ENCODE measurements at regions not wholly inside any gene's neighbourhood (a gene's known extent, or its start where the extent isn't known, plus 50 kb on each side); places are given as distances from the start of the nearest gene placed in this dataset.
"Not testable (repeated sequence)": the region's sequence is repeated elsewhere in the genome, so short reads cannot be mapped to it uniquely, and the experiment has no call there.

DNA sequence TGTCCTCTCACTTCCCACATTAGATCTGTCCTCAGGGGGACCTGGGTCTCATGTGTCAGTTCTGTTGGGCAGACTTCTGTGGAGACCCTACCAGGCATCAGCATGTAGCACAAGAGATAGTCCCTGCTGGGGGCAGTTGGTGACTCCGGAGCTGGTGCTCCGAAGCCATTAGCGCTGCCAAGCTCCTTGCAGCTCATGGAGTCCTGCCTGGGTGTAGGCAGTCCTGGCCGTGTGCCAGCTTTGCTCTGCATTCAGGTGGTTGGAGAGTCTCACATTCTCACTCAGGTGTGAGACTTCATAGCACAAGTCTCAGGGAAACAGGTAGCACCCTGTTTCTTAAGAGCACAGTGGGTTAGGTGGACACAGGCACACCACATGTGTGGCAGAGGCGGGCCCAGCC, 202.3 kb downstream of the LIPI start:
- DNase-seq (ENCODE audit: low spot score), result not testable (repeated sequence)

DNA sequence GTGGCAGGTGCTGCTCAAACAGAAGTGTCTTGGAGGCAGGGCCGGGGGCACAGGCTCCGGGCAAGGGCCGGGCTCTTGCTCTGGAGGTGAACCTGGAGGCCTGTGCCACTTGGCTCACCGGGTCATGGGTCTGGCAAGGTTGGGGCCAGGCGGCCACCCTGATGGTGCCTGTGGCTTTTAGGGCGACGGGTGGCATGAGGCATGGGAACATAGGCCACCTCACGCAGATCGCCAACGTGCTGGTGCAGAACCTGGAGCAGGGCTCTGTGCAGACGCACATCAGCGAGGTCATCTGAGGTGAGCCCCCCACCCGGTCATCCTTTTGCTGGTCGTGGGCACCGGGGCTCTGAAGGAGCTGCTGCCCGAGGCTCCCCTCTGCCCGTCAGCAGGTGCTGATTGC, 202.7 kb downstream of the LIPI start:
- not testable (repeated sequence) for DNase-seq (ENCODE audit: low spot score)

DNA sequence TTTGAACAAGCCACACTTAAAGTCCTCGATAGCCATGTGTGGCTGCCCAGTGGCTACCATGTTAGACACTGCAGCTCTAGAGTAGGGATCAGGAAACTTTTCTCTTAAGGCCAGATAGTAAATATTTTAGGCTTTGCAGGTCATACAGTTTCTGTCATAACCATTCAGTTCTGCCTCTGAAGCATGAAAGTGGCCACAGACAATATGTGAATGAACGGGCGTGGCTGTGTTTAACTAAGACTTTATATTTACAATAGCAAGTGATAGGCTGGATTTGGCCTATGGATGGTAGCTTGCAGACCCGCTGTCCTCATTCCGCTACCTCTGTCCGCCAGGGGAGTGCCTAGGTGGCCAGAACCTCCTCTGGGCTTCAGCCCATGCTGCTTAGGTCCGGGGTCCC, 204.6 kb downstream of the LIPI start:
- DNase-seq (ENCODE audit: low spot score), result not testable (repeated sequence)

DNA sequence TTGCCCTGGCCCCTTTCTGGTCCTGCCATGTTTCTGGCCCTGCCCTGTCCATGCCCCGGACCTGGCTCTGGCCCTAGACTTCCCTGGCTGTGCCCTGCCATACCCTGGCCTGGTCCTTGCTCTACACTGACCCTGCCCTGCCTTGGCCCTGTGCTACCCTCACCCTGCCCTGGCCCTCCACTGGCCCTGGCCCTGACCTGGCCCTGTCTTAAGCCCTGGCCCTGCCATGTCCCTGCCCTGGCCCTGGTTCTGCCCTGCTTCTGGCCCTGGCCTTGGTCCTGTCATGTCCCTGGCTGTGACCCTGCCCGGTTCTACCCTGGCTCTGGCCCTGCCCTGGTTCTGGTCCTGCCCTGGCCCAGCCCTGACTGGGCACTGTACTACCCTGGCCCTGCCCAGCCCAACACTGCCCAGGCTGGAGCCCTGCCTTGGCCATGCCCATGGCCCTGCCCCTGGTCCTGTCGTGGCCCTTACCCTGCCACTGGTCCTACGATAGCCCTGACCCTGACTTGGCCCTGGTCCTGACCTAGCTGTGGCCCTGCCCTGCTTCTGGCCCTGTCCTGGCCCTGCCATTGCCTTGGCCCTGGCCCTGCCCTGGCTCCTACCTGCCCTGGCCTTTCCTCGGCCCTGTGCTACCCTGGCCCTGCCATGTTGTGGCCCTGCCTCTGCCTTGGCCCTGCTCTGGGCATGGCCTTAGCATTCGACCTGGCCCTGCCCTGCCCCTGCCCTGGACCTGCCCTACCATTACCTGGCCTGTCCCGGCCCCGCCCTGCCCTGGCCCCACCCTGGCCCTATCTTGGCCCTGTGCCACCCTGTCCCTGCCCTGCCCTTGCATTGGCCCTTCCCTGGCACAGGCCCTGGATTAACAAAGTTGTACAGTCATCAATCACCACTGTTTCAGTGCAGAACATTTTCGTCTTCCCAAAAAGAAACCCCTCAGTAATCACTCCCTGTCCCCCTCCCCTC, 223.5 kb downstream of the LIPI start:
- not testable (repeated sequence) for DNase-seq (ENCODE audit: low spot score)

DNA sequence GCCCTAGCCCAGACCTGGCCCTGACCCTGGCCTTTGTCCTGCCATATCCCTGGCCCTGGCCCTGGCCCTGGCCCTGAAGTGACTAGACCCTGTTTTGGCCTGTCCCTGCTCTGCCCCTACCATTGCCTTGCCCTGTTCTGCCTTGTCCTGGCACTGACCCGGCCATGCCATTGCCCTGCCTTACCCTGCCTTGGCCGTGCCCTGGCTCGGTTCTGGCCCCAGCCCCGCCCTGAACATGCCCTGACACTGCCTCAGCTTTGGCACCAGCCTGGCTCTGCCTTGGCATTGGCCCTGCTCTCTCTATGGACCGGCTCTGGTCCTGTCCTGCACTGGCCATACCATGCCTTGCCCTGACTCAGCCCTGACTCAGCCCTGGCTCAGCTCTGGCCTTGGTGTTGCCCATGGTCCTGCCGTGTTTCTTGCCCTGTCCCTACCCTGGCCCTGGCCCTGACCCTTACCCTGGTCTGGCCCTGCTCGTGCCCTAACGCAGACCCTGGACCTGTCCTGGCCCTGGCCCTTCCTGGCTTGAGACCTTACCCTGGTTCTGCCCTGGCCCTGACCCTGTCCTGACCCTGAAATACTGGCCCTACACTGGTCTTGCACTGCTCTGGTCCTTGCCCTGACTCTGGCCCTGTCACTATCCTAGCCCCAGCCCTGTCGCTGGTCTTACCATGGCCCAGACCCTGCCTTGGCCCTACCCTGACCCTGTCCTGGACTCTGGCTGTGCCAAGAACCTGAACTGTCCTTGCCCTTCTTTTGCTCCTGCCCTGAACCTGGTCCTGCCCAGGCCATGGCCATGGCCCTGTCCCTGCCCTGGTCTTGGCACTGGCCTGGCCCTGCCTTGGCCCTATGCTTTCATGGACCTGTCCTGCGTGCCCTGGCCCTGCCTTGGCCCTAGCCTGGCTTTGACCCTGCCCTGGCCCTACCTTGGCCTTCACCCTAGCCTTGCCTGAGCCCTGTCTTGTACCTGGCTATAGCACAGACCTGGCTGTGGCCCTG, 224.6 kb downstream of the LIPI start:
- not testable (repeated sequence) for DNase-seq (ENCODE audit: low spot score)

DNA sequence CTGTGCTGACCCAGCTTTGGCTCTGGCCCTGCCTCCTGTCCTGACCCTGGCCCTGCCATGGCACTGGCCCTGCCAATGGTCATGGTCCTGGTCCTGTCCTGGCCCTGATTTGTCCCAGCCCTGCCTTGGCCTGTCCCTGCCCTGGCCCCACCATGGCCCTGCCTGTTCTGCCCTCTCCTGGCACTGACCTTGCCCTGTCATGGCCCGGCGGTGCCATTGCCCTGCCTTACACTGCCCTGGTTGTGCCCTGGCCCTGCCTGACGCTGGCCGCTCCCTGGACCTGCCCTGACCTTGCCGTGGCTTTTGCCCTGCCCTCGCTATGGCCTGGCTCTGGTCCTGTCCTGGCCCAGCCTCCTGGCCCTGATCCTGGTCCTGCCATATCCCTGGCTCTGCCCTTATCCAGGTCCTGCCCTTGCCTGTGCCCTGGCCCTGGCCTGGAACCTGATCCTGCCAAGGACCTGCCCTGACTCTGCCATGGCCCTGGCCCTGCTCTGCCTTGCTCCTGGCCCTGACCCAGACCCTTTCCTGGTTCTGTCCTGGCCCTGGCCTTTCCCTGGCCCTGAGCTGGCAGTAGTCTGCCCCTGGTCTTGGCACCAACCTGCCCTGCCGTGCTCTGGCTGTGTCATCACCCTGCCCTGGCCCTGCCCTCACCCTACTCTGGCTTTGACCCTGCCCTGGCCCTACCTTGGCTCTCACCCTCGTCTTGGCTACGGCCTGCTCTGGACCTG, 225.5 kb downstream of the LIPI start:
- DNase-seq (ENCODE audit: low spot score), result not testable (repeated sequence)

DNA sequence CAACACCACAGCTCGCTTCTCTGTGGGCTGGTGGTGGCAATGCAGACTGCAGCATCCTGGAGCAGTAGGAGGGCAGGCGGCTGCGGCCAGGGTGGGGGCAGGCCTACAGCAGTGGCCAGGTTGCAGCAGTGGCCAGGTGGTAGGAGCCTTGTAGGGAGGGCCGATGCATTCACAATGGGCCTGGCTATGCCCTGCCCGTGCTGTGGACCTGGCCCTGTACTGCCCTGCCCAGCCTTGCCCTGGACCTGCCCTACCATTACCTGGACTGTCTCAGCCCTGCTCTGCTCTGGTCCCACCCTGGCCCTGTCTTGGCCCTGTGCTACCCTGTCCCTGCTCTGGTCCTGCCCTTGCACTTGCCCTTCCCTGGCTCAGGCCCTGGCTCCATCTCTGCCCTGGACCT, 226.0 kb downstream of the LIPI start:
- DNase-seq (ENCODE audit: low spot score), result not testable (repeated sequence)

DNA sequence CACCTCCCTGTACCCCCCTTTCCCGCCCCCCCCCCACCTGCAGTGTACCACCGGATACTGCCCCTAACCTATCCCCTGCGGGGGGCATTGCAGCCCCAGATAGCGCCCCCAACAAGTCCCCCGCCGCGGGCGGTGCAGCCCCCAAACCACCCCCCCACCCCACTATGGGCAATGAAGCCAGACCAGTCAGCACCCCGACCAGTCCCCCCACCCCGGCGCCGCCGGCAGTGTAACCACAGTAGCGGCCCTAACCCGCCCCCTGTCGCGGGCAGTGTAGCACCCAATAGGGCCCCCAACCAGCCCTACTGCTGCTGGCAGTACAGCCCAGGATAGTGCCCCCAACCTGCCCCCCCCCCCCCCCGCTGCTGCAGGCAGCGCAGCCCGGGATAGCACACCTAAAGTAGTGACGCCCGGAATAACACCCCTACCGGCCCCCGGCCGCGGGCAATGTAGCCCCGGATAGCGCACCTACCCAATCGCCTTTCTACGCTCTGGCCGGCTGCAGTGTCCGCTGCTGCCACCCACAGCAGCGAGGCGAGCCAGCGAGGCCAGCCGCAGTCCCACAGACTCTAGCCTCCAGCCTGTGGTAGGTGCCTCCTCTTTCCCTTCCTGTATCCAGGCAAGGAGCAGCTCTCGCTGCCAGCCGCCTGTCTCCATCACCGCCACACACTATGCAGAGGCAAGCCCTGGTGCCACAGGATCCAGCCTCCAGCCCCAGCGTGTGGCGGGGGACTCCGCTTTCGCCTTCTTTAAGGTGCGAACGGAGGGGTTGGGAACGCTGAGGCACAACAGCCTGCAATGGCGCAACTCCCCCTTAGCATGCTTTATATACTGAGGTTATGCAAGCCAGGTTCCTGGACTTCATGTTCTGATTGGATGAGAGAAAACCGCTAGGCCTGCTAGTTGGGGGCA, 229.3 kb downstream of the LIPI start:
- not testable (repeated sequence) for DNase-seq (ENCODE audit: low spot score)

DNA sequence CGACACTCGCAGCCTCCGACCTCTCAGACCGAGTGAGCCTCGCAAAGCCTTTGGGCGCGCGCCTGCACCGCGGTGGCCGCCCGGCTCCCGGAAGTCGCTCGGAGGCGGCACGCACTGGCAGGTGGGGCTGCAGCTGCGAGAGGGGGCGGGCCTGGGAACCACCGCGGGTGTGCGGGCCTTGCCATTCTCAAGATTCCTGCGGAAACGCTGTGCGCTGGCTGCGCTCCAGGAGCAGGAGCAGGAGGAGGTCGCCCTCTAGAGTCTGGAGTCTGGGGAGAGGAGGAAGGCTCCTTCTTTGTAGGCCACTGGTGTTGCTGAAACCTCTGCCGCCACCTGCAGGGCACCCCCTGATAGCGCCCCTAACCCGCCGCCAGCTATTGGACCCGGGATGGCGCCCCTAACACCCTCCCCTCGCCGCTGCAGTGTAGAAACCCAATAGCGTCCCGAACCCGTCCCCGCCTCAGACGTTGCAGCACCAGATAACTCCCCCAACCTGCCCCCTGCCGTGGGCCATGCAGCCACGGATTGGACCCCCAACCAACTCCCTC, 230.6 kb downstream of the LIPI start:
- DNase-seq (ENCODE audit: low spot score), result not testable (repeated sequence)

DNA sequence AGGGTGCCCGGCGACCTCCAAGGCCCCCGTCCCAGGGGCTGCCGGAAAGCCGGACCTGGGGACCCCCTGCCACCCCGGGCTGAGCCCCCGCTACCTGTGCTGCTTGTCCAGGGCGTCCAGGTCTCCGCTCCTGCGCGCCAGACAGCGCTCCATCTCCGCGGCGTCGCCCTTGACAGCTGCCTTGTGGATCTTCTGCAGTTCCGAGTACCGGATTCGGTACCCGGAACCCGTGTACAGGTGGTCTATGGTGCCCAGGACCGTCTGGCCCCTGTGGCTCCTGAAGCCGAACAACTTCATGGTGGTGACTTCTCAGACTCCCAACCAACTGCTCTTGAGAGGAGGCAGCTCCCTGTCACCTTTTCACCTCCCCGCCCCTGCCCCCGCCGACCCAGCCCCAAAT, 231.1 kb downstream of the LIPI start:
- DNase-seq (ENCODE audit: low spot score), result not testable (repeated sequence)

DNA sequence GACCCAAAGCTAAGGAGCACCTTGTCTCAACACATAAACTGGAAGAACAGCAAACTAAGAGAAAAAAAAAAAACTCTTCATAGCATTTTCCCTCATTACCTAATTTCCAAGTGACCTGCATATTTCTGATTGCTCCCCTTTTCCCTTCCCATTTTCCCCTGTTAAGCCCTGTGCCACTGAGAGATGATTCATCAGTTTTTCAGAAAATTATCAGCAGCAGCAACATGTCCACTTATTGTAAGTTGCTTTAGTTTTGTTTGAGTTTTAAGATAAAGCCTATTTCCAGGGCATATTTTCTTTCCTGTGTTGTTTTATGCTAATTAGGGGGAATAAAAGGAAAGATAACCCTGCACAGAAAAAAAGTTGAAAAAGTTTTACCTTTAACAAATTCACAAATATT, 236.2 kb downstream of the LIPI start:
- not testable (repeated sequence) for DNase-seq (ENCODE audit: low spot score)

DNA sequence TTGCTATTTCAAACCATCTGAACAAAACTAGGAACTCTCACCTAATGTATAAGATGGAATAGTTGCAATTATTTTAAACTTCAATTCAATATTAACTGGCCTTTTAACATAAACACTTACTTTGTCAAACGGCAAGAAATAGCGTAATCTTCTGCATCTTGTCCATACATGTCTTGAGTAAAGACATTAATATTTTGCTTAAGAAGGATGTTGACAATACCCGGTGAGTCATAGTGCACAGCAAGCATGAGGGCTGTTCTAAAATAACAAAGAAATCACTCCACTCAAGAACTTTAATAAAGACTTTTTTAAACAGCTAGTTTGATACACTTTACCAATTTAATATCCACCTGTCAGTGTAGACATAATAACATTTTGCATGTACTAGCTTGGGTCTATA, 240.9 kb downstream of the LIPI start:
- not testable (repeated sequence) for DNase-seq (ENCODE audit: low spot score)

DNA sequence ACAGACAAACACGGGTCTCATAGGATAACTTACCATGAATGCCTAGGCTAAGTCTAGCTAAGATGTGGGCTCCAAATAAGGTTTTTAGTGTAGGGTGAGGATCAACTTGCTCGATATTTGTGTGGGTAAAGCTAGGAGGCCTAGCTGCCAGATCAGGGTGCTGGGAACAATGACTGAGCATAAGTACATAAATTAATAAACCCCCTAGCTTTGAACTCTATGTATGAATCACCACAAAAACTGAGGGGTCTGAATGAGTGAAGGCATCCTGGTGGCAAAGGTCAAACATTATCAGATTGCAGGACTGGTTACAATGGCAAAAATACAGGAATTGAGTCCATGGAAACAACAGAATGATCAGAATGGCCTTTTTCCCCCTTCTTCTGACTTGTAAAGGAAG, 241.8 kb downstream of the LIPI start:
- not testable (repeated sequence) for DNase-seq (ENCODE audit: low spot score)

DNA sequence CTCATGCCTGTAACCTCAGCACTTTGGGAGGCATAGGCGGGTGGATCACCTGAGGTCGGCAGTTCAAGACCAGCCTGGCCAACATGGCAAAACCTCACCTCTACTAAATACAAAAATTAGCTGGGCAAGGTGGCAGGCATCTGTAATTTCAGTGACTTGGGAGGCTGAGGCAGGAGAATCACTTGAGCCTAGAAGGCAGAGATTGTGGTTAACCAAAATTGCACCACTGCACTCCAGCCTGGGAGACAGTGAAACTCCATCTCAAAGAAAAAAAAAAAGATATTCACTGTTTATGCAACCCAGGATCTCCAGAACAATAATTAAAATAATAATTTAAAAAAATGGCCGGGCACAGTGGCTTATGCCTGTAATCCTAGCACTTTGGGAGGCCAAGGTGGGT, 247.5 kb downstream of the LIPI start:
- not testable (repeated sequence) for DNase-seq (ENCODE audit: low spot score)

DNA sequence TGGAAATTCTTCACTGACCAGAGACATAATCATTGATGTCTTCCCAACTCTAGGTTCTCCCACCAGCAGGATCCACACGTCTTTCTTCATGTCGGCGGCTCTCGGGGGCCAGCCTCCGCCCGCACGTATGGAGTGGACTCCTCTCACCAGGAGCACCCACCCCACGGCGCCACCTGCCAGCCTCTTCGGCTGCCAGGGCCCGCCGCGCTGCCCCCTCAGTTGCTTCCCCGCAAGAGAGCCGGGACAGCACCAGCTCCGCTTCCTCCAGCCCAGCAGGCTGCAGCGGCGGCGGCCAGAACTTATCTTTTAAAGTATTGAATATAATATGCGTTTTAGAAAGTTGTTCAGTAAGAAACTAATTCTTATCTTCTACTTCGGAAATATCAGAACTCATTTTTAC, 273.5 kb downstream of the LIPI start:
- DNase-seq (ENCODE audit: low spot score), result no peak

DNA sequence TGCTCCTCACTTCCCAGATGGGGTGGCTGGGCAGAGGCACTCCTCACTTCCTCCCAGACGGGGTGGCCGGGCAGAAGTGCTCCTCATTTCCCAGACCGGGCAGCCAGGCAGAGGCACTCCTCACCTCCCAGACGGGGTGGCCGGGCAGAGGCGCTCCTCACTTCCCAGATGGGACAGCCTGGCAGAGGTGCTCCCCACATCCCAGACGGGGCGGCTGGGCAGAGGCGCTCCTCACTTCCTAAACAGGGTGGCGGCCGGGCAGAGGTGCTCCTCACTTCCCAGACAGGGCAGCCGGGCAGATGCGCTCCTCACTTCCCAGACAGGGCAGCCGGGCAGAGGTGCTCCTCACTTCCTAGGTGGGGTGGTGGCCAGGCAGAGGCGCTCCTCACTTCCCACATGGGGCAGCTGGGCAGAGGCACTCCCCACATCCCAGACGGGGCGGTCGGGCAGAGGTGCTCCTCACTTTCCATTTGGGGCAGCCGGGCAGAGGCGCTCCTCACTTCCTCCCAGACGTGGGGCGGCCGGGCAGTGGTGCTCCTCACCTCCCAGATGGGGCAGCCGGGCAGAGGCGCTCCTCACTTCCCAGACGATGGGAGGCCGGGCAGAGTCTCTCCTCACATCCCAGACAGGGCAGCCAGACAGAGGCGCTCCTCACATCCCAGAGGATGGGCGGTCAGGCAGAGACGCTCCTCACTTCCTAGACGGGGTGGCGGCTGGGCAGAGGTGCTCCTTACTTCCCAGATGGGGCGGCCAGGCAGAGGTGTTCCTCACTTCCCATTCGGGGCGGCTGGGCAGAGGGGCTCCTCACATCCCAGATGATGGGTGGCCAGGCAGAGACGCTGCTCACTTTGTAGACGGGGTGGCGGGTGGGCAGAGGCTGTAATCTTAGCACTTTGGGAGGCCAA, 274.5 kb downstream of the LIPI start:
- DNase-seq (ENCODE audit: low spot score), result not testable (repeated sequence)

DNA sequence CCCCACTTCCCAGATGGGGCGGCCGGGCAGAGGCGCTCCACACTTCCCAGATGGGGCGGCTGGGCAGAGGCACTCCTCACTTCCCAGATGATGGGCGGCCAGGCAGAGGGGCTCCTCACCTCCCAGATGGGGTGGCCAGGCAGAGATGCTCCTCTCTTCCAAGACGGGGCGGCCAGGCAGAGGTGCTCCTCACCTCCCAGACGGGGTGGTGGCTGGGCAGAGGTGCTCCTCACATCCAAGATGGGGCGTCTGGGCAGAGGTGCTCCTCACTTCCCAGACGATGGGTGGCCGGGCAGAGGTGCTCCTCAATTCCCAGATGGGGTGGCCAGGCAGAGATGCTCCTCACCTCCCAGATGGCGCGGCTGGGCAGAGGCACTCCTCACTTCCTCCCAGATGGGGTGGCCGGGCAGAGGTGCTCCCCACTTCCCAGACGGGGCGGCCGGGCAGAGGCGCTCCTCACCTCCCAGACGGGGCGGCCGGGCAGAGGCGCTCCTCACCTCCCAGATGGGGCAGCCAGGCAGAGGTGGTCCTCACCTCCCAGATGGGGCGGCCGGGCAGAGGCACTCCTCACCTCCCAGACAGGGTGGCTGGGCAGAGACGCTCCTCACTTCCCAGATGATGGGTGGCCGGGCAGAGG, 275.2 kb downstream of the LIPI start:
- DNase-seq (ENCODE audit: low spot score), result not testable (repeated sequence)

DNA sequence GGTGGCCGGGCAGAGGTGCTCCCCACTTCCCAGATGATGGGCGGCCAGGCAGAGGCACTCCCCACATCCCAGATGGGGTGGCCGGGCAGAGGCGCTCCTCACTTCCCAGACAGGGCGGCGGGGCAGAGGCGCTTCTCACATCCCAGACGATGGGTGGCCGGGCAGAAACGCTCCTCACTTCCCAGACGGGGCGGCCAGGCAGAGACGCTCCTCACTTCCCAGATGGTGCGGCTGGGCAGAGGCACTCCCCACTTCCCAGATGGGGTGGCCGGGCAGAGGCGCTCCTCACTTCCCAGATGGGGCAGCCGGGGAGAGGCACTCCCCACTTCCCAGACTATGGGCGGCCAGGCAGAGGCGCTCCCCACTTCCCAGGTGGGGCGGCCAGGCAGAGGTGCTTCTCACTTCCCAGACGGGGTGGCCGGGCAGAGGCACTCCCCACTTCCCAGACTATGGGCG, 275.8 kb downstream of the LIPI start:
- DNase-seq (ENCODE audit: low spot score), result not testable (repeated sequence)

Measured in H4 (cell line).